GM18858 (cell line): ENCODE measurements at regions not wholly inside any gene's neighbourhood (a gene's known extent, or its start where the extent isn't known, plus 50 kb on each side); places are given as distances from the start of the nearest gene placed in this dataset.

Source experiments
- ATAC-seq: cut with Tn5 transposase; IDR thresholded peaks from one replicate; pipeline ENCODE4 v1.9.1; 2021; ENCODE audit not compliant: unreplicated experiment

DNA sequence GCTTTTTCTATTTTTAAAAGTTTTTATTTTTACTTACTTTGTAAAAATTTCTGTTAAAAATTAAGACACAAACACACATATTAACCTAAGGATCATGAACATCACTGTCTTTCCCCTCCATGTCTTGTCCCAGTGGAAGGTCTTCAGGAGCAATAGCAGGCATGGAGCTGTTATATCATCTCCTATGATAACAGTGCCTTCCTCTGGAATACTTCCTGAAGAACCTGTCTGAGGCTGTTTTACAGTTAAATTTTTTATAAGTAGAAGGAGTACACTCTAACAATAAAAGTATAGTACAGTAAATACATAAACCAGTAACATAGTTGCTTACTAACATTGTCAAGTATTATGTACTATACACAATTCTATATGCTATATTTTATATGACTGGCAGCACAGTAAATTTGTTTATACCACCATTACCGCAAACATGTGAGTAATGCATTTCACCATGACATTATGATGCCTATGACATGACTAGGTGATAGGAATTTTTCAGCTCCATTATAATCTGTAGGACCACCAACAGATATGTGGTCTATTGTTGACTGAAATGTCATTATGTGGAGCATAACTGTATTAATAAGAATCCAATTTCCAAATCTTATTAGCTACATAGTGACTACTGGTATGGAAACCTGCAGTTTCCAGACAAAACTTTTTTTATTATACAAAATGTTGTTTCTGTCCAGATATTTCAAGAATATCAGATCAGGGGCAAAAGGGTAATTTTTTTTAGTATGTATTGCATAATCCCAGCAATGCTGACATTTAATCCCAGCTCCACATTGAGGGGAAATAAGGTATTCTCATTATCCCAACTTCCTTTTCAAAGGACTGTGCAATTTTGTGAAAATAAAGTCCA, 337.2 kb upstream of the SLC39A10 start:
- ATAC-seq: no peak

DNA sequence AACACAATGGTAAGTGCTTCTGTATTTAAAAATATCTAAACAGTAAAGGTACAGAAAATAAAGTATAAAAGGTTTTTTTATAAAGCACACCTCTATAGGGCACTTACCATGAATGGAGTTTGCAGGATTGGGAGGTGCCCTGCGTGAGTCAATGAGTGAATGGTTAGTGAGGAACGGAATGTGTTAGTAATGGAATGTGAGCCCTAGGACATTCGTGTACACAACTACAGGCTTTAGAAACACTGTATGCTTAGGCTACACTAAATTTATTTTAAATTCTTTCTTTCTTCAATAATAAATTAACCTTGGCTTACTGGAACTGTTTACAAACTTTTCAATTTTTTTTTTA, 337.9 kb upstream of the SLC39A10 start:
- ATAC-seq: no peak

DNA sequence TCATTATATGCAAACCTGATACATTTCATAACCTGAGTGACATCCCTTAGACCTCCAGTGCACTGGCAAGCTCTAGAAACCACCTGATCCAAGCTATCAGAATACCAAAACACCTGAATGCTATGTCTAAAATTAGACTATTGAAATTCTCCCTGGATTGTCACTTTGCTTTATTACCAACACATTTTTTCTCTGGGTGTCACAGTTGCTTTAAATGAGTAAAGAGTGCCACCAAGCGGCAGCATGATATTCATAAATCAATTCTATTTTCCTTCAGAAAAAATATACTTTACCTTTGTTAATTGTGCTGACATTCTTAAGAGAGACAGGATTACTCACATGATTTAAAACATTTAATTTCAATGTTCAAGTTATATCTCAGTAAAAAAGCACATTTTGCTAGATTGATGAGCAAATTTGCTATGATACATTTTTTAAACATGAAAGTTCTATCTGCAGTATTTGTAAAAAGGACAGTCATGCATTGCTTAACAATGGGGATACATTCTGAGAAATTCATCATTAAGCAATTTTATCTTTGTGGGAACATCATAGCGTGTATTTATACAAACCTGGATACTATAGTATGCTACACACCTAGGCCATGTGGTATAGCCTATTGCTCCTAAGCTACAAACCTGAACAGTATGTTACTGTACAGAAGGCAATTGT, 338.4 kb upstream of the SLC39A10 start:
- no peak for ATAC-seq

DNA sequence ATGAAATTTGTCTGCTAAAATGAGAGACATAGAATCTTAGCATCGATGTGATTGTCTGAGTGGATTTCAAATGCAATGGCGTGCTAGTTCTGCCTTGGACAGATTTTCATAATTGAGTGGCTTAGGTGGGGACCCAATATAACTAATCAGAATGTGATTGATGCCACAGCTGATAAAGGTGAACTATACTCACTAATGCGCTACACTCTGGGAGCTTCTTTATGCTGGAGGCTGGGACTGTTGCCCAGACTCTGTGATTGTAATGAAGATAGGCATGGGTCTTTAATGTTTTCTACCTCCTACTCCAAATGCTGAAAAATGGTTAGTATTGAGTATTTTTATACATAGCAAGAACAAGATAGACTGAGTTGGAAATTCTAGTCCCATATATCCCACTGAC, 339.5 kb upstream of the SLC39A10 start:
- ATAC-seq: no peak

DNA sequence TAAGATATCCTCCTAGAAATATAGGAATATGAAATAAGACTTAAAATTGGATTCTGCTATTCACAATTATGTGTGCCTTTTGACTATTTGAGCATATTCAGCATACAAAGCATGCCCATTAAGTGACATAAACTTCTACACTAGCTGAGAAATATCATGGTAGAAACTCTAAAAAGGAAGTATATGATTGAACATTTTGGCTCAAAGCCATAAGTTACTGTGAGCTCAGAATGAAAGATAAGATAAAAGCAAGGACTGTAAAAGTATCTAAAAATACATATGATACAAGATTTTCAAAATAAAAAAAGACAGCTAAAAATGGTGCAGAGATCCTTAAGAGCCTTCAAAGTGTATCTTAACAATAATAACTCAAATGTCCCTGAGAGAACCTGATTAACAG, 340.5 kb upstream of the SLC39A10 start:
- no peak for ATAC-seq

DNA sequence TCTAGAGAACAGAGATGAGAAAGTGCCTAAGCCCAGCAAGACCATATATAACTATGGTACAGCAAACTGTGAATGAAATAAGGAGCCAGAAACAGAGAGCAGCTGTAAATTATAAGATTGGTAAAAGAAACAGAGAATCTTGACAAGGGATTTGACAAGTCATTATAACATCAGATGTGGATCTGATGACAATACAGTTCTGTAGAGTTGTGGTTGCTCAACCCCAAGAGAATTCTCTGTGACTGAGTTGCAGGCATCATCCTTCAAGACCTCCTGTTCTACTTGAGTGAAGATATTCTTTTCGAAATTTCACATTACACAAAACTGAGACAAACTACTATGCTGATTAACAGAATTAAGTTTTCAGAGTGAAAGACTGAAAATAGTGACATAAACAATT, 343.1 kb upstream of the SLC39A10 start:
- ATAC-seq: no peak

DNA sequence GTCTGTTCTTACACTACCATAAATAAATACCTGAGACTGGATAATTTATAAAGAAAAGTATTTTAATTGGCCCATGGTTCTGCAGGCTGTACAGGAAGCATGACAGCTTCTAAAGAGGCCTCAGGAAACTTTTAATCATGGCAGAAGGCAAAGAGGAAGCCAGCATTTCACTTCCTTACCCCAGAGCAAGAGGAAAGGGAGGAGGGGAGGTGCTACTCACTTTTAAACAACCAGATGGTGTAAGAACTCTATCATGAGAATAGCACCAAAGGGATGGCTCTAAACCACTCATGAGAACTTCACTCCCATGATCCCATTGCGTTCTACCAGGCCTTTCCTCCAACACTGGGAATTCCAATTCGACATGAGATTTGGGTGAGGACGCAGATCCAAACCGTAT, 344.4 kb upstream of the SLC39A10 start:
- ATAC-seq: no peak

DNA sequence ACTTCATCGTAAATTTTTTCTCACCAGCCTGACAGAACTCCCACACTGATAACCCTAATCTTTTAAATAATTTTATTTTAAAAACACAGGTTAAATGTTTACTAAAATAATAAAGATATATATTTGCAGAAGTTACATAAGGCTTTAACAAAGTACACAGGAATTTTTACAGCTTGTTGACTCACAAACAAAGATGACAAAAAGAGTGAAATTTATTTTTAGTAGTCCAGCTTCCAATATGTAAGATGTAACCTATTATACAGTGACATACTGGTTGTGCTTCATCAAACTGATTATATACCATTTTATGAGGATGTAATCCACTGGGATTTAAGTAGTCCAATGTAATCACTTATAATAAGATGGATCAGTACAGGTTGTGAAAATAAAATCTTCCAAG, 348.9 kb upstream of the SLC39A10 start:
- no peak for ATAC-seq

DNA sequence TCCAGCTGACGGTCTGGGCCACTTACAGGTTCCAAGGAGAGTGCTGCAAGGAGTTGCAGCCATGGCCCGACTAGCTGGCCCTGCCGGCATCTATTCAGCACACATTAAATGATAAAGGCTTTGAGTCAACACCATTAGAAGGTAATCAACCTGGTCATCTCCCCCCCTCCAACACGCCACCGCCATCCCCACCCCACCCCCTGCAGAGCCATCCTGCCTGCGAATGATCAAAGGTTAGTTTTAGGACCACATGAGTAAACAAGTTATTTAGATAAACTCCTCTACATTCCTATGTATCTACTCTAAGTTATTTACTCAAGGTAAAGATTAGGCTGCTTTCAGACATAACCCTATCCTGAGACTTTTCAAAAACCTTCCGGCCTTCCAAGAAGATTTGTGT, 349.3 kb upstream of the SLC39A10 start:
- no peak for ATAC-seq

DNA sequence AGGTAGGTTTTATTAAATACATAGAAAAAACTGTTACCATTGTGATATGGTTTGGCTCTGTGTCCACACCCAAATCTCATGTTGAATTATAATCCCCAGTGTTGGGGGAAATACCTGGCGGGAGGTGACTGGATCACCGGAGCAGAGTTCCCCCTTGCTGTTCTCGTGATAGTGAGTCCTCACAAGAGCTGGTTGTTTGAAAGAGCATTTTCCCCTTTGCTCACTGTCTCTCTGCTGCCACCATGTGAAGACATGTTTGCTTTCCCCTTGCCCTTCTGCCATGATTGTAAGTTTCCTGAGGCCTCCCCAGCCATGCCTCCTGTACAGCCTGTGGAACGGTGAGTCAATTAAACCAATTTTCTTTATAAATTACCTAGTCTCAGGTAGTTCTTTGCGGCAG, 352.7 kb upstream of the SLC39A10 start:
- no peak for ATAC-seq

DNA sequence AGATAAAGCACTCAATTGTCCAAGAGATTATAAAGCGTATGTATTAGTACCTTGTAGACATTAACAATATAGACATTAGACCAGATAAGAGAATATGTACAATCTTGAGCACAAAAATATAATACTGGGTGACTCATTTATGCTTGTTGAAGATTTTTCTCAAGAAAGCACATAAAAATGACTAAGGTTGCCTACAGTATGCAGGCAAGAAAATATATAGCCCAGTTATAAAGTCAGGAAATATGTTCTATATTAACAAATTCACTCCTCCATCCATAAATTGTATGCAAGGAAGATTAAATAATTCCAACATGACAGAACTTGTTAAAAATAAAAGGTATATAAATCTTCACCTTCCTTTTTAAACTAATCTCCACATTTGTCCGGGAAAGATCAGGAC, 356.4 kb upstream of the SLC39A10 start:
- no peak for ATAC-seq

DNA sequence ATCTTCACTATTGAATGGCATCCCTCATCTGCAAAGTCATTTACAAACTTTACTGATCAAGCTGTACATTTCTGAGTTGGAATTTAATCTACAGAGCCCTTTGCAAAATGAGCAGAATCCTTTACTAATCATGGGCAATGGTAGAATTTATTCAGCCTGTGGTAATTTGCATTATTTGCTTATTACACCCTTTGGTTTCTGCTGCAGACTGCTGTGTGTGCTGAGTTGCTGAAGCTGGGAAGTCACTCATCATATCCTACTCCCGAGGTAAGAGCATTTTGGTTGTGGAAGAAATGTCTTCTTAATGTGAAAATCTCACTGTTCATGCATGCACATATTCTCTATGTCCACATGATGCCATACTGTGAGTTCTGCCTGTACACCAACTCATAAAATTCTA, 357.4 kb upstream of the SLC39A10 start:
- no peak for ATAC-seq

DNA sequence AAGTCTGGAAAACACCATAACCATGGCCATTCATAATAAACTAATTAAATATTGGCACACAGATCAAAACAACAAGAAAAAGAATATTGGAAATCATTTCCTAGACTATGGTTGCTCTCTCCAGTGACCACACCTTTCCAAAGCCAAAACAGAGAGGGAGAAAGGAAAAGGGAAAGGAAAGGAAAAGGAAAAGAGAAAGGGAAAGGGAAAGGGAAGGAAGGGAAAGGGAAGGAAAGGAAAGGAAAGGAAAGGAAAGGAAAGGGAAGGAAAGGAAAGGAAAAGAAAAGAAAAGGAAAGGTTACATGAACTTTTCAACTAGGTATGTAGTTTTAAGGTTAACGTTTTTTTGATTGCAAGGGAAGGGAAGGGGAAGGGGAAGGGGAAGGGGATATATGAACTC, 360.5 kb upstream of the SLC39A10 start:
- no peak for ATAC-seq

DNA sequence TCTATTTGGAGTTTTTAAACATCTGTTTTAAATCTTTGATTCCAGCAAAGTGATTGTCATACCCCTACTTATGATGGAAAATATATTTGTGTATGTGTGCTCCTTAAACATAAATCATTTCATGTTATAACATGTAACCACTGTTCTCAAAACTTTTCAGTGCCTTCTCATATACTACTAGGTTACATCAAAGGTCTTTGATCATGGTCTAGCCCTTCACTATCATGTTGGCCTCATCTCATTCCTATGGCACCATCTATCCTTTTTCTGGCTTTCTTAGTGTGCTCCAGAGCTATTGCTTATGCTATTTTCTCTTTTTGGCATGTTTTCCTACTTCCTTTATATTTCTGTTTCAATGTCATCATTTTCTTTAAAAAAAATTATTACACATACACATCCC, 367.9 kb upstream of the SLC39A10 start:
- no peak for ATAC-seq

DNA sequence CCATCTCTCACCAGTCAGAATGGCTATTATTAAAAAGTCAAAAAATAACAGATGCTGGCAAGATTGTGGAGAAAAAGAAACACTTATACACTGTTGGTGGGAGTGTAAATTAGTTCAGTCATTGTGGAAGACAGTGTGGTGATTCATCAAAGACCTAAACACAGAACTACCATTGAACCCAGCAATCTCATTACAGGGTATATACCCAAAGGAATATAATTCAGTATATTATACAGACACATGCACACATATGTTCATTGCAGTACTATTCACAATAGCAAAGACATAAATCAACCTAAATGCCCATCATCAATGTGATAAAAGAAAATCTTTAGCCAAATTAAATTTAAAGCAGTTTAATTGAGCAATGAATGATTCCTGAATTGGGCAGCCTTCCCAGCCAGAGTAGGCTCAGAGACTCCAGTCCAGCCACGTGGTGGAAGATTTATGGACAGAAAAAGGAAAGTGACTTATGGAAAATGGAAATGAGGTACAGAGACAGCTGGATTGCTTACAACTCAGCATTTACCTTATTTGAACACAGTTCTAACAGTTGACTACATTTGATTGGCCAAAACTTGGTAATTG, 377.1 kb upstream of the SLC39A10 start:
- ATAC-seq: no peak

DNA sequence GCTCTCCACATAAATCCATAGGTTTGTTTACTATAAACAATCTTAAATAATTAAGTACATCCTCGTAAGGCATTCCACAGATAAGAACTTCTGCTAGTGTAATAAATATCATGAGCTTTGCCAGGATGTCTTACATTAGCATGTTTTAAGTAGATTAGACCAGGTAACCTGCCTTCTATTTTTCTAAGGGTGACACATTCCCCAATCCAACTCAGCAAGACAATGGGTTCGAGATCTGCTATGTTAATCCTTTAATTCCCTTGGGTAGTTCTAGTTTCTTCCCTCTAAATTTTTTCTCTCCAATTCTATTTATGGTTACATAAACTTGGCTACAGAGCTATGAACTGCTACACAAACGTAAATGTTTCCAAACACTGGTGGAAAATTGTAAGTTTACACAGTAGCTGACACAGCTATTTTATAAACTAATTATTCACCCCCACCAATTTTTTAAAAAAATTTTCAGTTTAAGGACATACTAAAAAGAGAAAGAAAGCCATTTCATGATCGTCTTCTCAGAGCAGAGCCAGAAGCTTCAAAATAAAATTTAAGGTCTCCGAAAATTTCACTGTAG, 386.5 kb upstream of the SLC39A10 start:
- ATAC-seq: no peak

DNA sequence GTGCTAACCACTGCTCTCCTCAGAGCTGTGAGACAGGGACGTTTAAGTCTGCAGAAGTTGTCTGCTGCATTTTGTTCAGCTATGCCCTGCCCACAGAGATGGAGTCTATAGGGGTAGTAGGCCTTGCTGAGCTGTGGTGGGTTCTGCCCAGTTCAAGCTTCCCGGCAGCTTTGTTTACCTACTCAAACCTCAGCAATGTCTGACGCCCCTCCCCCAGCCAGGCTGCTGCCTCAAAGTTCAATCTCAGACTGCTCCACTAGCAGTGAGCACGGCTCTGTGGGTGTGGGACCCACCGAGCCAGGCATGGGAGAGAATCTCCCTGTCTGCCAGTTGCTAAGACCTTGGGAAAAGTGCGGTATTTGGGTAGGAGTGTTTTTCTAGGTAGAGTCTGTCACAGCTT, 387.8 kb upstream of the SLC39A10 start:
- ATAC-seq: no peak

DNA sequence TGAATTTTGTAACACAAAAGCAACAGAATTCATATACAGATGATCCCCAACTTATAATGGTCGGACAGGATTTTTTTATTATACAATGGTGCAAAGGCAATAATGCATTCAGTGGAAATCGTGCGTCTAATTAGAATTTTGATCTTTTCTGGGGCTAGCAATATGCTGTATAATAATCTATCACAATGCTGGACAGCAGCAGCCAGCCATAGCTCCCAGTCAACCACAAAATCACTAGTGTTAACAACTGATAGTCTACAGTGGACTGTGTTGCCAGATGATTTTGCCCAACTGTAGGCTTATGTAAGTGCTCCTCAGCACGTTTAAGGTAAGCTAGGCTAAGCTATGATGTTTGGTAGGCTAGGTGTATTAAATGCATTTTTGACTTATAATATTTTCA, 399.0 kb upstream of the SLC39A10 start:
- no peak for ATAC-seq

DNA sequence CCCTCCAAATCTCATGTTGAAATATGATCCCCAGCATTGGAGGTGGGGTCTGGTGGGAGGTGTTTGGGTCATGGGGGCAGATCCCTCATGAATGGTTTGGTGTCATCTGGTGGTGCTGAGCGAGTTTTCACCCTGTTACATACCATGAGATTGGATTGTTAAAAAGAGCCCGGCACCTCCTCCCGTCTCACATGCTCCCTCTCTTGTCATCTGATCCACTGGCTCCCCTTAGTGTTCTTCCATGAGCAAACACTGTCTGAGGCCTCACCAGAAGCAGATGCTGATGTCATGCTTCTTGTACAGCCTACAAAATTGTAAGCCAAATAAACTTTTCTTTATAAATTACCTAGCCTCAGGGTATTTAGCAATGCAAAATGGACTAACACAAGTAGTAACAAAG, 405.0 kb upstream of the SLC39A10 start:
- ATAC-seq: no peak

DNA sequence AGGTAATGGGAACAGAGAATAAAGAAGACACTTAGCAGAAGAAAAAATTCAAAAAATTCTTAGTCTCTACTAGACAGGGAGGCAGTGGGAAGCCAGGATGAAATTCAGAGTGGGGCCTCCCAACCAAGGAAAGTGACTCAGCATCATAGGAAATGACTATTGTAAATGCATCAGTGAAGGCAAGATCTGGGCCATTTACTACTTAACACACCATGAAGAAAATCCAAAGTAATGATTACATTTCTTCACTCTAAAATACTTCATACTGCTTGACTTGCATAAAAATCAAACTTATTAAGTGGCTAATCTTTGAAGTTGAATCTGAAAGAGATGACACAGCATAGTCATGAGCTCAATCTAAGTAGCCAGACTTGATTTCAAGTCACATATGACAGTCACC, 405.8 kb upstream of the SLC39A10 start:
- no peak for ATAC-seq

DNA sequence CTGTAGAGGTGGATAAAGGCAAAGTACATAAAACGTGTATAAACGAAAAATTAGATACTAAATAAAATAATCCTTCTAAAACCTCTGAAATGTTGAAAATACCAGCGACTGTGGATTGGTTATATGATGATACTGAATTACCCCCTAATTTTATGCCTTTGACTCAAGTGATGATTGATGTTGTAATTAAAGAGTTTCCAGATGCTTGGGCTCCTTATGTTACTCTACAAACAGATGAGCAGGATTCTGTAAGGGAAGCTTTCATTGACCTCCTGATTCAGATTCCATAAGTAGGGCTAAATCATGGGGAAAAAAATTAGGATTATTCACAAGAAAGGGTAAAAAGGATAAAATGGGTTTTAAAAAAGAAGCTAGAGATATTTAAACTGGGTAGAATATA, 418.2 kb upstream of the SLC39A10 start:
- ATAC-seq: no peak

DNA sequence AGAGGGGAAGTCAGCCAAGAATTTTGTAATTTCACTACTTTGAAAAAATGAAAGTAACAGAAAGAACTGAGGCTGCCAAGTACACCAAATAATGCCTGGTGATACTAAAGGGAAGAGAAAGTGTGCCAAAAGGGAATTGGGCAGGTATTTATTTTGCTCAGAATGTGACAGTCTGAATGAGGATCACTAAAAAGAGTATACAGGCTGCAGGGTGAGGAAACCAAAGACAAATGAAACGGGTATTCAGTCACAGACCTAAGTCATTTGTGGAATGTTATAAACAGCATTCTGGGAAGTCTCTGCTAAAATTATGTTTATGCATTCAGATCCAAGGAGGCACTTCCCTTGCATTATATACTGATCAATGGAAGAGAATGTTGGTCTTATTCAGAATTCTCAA, 418.6 kb upstream of the SLC39A10 start:
- ATAC-seq: no peak
